ENCODE measurements at regions not wholly inside any gene's neighbourhood (a gene's known extent, or its start where the extent isn't known, plus 50 kb on each side); places are given as distances from the start of the nearest gene placed in this dataset.

DNA sequence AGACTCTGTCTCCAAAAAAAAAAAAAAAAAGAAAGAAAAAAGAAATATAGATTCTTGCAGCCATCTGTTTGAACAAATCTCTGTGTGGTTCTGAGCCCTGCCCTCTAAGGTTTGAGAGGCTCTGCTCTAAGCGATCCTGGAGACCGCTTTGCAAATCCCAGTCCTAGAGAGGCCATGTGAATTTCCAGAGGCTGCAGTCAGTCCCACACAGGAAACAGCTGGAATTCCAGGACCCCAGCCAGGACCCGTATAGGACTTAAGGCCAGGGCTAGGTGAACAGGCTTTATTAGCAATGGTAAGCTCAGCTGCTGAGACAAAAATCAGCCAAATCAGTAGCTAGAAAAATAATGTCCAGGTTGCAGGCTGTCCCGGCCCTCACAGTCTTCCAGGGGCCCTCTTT, 154.8 kb downstream of the RPS24 start:
- CTCF ChIA-PET, result no interaction called here
- H3K4me2 ChIP-seq, result no peak overlapping the region
- H3K27ac ChIP-seq, result no peak overlapping the region
- intact Hi-C loops (cut with micrococcal nuclease; ENCODE audit: unreplicated experiment), result no loop called here
- H3K9me2 ChIP-seq (ENCODE audit: insufficient read depth), result no peaks in the 10 kb centered on the region
- TF ChIP-seq, protein P1, sequence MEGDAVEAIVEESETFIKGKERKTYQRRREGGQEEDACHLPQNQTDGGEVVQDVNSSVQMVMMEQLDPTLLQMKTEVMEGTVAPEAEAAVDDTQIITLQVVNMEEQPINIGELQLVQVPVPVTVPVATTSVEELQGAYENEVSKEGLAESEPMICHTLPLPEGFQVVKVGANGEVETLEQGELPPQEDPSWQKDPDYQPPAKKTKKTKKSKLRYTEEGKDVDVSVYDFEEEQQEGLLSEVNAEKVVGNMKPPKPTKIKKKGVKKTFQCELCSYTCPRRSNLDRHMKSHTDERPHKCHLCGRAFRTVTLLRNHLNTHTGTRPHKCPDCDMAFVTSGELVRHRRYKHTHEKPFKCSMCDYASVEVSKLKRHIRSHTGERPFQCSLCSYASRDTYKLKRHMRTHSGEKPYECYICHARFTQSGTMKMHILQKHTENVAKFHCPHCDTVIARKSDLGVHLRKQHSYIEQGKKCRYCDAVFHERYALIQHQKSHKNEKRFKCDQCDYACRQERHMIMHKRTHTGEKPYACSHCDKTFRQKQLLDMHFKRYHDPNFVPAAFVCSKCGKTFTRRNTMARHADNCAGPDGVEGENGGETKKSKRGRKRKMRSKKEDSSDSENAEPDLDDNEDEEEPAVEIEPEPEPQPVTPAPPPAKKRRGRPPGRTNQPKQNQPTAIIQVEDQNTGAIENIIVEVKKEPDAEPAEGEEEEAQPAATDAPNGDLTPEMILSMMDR (conservative IDR thresholded peaks at IDR 0.05), result no peak
- peaks cover 5% of the 10 kb centered on the region; the same call in 1 of the 2 replicates for H3K9me3 ChIP-seq (ENCODE audit: insufficient read depth, low read depth)
- no peaks in the 10 kb centered on the region for H3K36me3 ChIP-seq (ENCODE audit: low read depth)
- BruUV-seq (replicated peaks), result no TSS peak
- POLR2A ChIA-PET (ENCODE audit: unreplicated experiment), result no interaction called here
- no peak for DNase-seq
- H2AFZ ChIP-seq, result no peak overlapping the region
- no peaks in the 10 kb centered on the region for H3K4me1 ChIP-seq (replicated peaks; ENCODE audit: insufficient read depth)
- H3F3A ChIP-seq (ENCODE audit: insufficient read depth, low read depth), result no peaks in the 10 kb centered on the region
- no peaks in the 10 kb centered on the region for H3K79me2 ChIP-seq (ENCODE audit: low read depth)
- no peaks in the 10 kb centered on the region; the same call in 1 of the 2 replicates for H4K20me1 ChIP-seq (ENCODE audit: insufficient read depth)
- peaks cover 35% of the 10 kb centered on the region; the same call in 1 of the 2 replicates for H3K27me3 ChIP-seq (ENCODE audit: insufficient read depth, low read depth)
- H3K4me3 ChIP-seq, result no peak overlapping the region

DNA sequence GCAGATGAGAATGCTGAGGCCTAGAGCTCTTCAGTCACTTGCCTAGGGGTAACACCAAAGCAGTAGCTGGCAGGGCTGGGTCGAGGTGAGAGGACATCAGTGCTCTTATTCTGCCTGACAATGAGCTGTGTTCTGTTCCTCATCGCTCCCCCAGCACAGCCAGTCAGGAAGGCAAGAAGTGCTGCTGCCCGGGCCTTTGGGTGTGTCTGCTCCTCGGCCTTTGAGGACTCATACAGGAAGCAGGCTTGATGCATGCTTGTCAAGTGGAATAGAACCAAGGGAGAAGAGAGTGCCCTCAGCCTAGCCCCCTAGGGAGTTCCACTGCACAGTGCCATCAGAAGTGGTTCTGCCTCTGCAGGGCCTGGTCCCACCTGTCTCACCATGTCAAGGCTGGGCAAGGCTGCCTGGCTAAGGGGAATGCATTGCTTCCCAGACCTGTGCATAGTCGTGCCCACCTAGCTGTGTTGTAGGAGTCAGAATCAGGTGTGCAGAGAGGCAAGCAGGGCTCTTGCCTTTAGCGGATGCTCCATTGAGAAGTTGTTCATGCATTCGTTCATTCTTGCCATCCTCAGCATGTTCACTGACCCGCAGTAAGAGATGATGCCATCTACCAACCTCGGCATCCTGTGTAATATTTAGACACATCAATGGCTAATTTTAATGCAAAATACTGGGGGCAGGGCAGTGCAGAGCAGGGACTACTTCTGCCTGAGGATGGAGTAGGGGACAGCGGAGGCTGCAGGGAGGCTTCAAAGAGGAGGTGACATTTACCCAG, 156.6 kb downstream of the RPS24 start:
- H3K9me3 ChIP-seq (ENCODE audit: insufficient read depth, low read depth), result peaks cover 6% of the 10 kb centered on the region; the same call in 1 of the 2 replicates
- H4K20me1 ChIP-seq (ENCODE audit: insufficient read depth), result no peaks in the 10 kb centered on the region; the same call in 1 of the 2 replicates
- H3F3A ChIP-seq (ENCODE audit: insufficient read depth, low read depth), result no peaks in the 10 kb centered on the region
- no peaks in the 10 kb centered on the region for H3K9me2 ChIP-seq (ENCODE audit: insufficient read depth)
- no TSS peak for BruUV-seq (replicated peaks)
- CTCF ChIA-PET, result no interaction called here
- TF ChIP-seq, protein P1 (conservative IDR thresholded peaks at IDR 0.05), result no peak
- no peak for TF ChIP-seq EZH2 (IDR thresholded peaks at IDR 0.05; ENCODE audit: low read depth)
- H3K4me3 ChIP-seq, result no peak overlapping the region
- H3K4me2 ChIP-seq, result no peak overlapping the region
- H3K36me3 ChIP-seq (ENCODE audit: low read depth), result no peaks in the 10 kb centered on the region
- POLR2A ChIA-PET (ENCODE audit: unreplicated experiment), result no interaction called here
- intact Hi-C loops (cut with micrococcal nuclease; ENCODE audit: unreplicated experiment), result no loop called here
- H3K27me3 ChIP-seq (ENCODE audit: insufficient read depth, low read depth), result peaks cover 37% of the 10 kb centered on the region; the same call in 1 of the 2 replicates
- no peaks in the 10 kb centered on the region for H3K79me2 ChIP-seq (ENCODE audit: low read depth)
- H2AFZ ChIP-seq, result no peak overlapping the region
- H3K4me1 ChIP-seq (replicated peaks; ENCODE audit: insufficient read depth), result no peaks in the 10 kb centered on the region
- no peak overlapping the region for H3K27ac ChIP-seq
- DNase-seq, result no peak

DNA sequence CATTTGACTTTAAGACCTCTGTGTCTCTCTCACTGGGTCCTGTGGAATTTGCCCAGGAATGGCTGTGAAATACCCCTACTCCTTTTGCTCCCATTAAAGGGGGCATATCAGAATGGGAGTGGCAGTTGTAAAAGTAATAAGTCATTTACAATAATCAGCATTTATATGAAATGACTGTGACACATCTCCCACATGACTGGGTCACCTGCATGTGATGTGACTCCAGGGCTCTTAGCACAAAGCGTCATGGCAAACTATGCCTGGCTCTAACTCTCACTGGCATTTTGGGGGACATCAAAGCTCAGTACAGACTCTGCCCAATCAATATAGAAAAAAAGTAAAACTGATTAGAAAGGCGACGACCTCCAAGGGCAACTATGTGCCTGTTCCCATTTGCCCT, 157.6 kb downstream of the RPS24 start:
- Histone ChIP-seq H3K27ac (no peak overlapping the region), H3K4me1 (replicated peaks; ENCODE audit: insufficient read depth) (no peaks in the 10 kb centered on the region), H3K79me2 (ENCODE audit: low read depth) (no peaks in the 10 kb centered on the region), H3K9me2 (ENCODE audit: insufficient read depth) (no peaks in the 10 kb centered on the region), H3K27me3 (ENCODE audit: insufficient read depth, low read depth) (peaks cover 40% of the 10 kb centered on the region; the same call in 1 of the 2 replicates), H3K4me2 (no peak overlapping the region), H3K4me3 (no peak overlapping the region), H4K20me1 (ENCODE audit: insufficient read depth) (no peaks in the 10 kb centered on the region), H3K9me3 (ENCODE audit: insufficient read depth, low read depth) (peaks cover 6% of the 10 kb centered on the region; the same call in 1 of the 2 replicates), H3F3A (ENCODE audit: insufficient read depth, low read depth) (no peaks in the 10 kb centered on the region), H2AFZ (no peak overlapping the region), H3K36me3 (ENCODE audit: low read depth) (no peaks in the 10 kb centered on the region)
- DNase-seq, result no peak
- TF ChIP-seq, protein P1 (conservative IDR thresholded peaks at IDR 0.05), result no peak
- no peak for TF ChIP-seq EZH2 (IDR thresholded peaks at IDR 0.05; ENCODE audit: low read depth)
- intact Hi-C loops (cut with micrococcal nuclease; ENCODE audit: unreplicated experiment), result no loop called here
- CTCF ChIA-PET, result no interaction called here
- BruUV-seq (replicated peaks), result no TSS peak
- POLR2A ChIA-PET (ENCODE audit: unreplicated experiment), result no interaction called here

All from PC-9 (cell line).